ENCODE measurements at regions not wholly inside any gene's neighbourhood (a gene's known extent, or its start where the extent isn't known, plus 50 kb on each side); places are given as distances from the start of the nearest gene placed in this dataset.
"Not testable (repeated sequence)": the region's sequence is repeated elsewhere in the genome, so short reads cannot be mapped to it uniquely, and the experiment has no call there.

GRCh38 chr1:102178480-102178879 lies 181.8 kb upstream of the OLFM3 start:
- in situ Hi-C loops (cut with HindIII; ENCODE audit: low sequenced_read_pairs), result no loop called here

DNA sequence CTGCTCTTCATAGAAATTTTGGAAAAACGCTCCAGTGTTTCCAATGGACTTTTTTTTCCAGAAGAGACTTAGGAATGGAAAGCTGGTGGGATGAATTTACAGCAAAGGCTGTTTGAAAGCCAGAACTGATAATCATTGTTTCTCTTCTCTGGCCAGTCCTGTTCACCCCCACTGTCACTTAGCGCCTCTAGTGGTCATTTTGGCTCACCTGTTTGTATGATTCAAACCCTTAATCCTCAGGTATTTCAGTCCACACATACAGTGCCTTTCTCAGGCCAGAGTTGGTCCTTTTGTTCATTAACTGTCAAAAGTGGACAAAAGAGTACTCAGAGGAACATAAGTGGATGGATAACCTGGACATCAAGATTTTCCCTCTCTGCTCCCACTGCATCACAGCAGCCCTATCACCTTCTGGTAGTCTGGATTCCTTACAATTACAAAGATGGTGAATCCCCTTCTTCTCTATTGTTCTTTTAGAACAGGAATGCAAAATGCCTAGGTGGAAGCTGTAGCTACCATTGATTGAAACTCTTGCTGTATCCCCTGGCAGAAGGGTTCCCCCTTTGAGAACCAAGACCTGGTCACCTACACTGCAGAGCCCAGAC lies 177.6 kb upstream of the OLFM3 start:
- in situ Hi-C loops (cut with HindIII; ENCODE audit: low sequenced_read_pairs), result no loop called here

- in situ Hi-C loops (cut with HindIII; ENCODE audit: low sequenced_read_pairs), result no loop called here
These were observed 175.5 kb upstream of the OLFM3 start for GRCh38 chr1:102172200-102172599.

DNA sequence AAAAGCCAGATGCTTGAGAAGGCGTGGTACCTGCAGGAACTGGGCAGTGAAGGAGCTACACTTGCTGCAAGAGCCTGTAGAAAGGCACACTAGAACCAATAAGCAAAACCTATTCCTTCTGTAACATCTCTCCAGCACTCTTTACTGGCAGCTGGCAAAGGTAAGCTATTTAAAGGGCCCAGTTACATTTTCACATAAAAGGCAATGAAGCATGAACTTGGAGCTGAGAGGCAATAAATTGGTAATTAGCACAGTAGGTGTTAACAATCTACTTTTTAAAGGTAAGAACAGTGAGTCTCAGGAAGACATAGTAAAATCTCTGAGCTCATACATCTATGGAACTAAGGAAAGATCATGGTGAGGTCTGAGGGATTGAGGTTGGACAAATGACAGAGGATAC lies 167.1 kb upstream of the OLFM3 start:
- in situ Hi-C loops (cut with HindIII; ENCODE audit: low sequenced_read_pairs), result no loop called here

DNA sequence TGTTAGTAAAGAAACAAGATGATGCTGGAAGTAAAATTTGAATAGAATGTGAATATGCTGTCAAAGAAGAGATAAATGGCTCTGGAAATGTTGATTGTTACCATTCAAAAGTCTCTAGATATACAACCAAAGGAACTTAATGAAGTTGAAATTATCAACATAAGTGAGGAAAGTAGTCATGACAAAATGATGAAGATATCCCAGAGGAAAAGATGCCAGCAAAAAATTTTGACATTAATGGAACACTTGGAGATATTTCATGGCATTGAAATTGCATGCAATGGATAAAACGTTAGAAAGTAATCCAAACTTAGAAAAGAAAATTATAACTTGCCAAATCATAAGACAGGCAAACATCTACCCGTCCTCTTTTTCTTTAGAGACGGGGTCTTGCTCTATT lies 154.5 kb upstream of the OLFM3 start:
- in situ Hi-C loops (cut with HindIII; ENCODE audit: low sequenced_read_pairs), result no loop called here

DNA sequence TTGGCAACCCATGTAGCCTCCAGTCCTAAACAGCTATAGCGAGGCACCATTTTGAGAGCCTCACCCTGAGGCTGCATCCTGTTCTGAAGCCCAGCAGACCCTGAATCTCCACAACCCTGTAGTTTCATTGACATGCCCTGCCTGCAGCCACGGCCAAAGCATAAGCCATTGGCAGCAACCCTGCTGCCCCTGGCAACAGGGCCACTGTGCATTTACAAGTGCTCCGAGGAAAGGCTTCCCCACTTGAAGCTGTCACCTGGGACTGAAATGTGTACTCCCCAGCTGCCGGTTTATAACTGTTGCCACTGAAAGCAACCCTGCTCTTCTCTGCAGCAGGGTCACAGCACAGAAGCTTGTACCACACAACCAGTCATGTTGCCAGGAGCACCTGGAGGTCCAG lies 124.2 kb upstream of the OLFM3 start:
- in situ Hi-C loops (cut with HindIII; ENCODE audit: low sequenced_read_pairs), result no loop called here

DNA sequence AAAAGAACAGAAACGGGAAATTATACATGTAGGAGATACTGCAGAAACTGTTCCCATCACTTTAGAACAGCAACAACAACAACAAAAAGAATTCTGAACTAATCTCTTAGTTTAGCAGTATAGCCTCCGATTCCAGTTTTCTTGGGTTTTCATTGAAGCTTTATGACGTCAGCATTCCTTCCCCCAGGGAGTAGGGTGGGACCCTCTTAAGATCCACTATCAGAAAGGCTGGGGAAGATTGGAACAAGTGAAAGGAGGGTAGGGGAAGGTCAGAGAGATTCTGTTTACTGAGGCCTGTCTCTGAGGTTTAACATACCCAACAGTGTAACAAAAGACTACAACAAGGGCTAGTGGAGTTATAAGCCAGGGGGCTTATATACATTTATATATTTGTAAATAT lies 121.4 kb upstream of the OLFM3 start:
- in situ Hi-C loops (cut with HindIII; ENCODE audit: low sequenced_read_pairs), result loop anchor here (5.0 kb wide), 1 partner anchor 49 kb away; no protein-coding TSS in a partner anchor

DNA sequence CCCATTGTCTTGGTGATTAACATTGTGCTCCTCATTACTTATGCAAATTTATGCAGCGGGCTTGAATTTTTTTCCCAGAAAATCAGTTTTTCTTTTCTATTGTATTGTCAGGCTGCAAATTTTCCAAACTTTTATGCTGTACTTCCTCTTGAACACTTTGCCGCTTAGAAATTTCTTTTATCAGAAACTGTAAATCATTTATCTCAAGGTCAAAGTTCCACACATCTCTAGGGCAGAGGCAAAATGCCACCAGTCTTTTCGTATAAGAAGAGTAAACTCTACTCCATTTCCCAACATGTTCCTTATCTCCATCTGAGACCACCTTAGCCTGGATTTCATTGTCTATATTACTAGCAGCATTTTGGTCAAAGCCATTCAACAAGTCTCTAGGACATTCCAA lies 113.9 kb upstream of the OLFM3 start:
- in situ Hi-C loops (cut with HindIII; ENCODE audit: low sequenced_read_pairs), result no loop called here

GRCh38 chr1:102109493-102109892 lies 112.8 kb upstream of the OLFM3 start:
- in situ Hi-C loops (cut with HindIII; ENCODE audit: low sequenced_read_pairs), result not testable (repeated sequence)

GRCh38 chr1:102107441-102107840 lies 110.7 kb upstream of the OLFM3 start:
- in situ Hi-C loops (cut with HindIII; ENCODE audit: low sequenced_read_pairs), result no loop called here

- in situ Hi-C loops (cut with HindIII; ENCODE audit: low sequenced_read_pairs), result no loop called here
These were observed 109.3 kb upstream of the OLFM3 start for GRCh38 chr1:102105931-102106550.

DNA sequence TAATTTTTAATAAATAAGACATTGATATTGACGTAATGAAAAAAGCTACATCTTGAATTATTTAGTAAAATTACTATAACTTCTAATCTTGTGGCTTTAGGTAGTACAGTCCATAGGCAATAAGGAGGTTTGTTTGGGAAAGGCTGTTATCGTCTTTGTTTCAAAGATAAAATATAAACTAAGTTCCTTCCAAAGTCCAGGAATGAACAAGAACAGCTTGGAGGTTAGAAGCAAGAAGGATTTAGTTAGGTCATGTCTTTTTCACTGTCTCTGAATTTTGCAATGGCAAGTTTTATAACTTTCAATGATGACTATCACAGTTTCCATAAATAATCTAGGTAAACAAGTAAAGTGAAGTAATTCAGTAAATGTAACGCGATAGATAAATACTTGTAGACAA lies 106.9 kb upstream of the OLFM3 start:
- in situ Hi-C loops (cut with HindIII; ENCODE audit: low sequenced_read_pairs), result loop anchor here (5.0 kb wide), 2 partner anchors 61 to 106 kb away; partner anchors contain the start of gene OLFM3

GRCh38 chr1:102102276-102102780 lies 105.6 kb upstream of the OLFM3 start:
- in situ Hi-C loops (cut with HindIII; ENCODE audit: low sequenced_read_pairs), result loop anchor here (5.0 kb wide), 2 partner anchors 60 to 105 kb away; partner anchors contain the start of gene OLFM3

DNA sequence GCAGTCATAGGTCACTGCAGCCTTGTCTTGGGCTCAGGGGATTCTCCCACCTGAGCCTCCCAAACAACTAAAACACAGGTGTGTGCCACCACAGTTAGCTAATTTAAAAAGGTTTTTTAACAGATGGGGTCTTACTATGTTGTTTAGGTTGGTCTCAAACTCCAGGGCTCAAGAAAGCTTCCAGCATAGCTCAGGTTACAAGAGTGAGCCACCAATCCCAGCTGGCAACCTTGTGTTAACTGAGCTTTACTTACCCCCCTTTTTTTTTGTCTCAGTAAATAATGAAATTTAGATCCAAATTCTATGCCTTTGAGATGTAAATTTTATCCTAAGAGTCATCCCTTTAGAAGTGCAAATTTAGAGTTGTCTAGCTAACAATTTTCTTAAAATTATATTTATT lies 103.9 kb upstream of the OLFM3 start:
- in situ Hi-C loops (cut with HindIII; ENCODE audit: low sequenced_read_pairs), result loop anchor here (5.0 kb wide), 2 partner anchors 58 to 103 kb away; partner anchors contain the start of gene OLFM3

- in situ Hi-C loops (cut with HindIII; ENCODE audit: low sequenced_read_pairs), result loop anchor here (5.0 kb wide), 2 partner anchors 58 to 103 kb away; partner anchors contain the start of gene OLFM3
These were observed 103.2 kb upstream of the OLFM3 start for GRCh38 chr1:102099916-102100315.

DNA sequence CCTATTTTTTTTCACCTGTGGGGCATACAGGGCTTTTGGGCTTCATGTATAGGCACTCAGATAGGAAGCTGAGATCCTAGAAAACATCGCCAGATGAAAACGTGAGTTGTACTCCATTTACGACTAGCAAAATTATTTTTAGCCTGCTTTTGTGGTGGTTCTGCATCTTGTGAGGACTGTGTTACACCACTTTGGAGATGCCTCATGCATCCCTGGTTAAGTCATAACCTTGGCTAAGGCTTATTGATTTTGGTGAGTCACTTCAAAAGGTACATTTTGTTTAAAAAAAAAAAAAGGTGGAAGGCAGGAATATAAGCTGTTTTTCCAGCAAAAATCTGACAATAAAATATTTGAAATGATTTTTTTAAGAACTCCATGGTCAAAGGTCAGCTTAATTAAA lies 101.8 kb upstream of the OLFM3 start:
- in situ Hi-C loops (cut with HindIII; ENCODE audit: low sequenced_read_pairs), result no loop called here

DNA sequence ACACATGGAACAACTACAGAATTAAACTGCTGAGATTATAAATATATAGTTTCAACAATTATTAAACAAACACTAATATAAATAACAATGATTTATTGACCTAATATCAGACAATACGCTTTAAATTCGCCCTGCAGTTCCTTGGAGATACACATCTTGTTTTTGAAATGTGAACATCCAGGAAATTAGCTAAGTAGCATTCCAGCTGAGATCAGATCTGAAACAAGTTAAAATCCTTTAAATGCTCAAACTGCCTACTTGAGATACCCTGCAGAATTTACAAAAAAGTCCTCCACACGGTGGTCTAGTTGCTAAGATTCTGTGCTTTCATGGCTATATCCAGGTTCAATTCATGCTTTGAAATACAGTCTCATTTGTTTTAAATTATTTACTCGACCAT lies 101.4 kb upstream of the OLFM3 start:
- in situ Hi-C loops (cut with HindIII; ENCODE audit: low sequenced_read_pairs), result no loop called here

DNA sequence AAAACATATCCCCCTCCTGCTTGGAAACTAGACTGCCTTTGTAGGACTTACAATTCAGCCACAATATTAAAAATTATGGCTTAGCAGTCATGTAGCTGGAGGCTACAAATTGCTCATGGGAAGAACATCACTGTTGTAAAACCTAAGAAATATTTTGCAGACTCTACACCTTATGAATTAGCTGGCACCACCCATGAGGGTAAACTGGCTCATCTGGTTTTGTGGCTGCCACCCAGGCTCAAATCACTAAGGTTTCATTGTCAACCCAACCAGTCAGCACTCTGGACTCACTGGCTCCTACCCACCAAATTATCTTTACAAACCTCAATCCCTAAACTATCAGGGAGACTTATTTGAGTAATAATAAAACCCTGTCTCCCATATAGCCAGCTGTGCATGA lies 100.7 kb upstream of the OLFM3 start:
- in situ Hi-C loops (cut with HindIII; ENCODE audit: low sequenced_read_pairs), result no loop called here

DNA sequence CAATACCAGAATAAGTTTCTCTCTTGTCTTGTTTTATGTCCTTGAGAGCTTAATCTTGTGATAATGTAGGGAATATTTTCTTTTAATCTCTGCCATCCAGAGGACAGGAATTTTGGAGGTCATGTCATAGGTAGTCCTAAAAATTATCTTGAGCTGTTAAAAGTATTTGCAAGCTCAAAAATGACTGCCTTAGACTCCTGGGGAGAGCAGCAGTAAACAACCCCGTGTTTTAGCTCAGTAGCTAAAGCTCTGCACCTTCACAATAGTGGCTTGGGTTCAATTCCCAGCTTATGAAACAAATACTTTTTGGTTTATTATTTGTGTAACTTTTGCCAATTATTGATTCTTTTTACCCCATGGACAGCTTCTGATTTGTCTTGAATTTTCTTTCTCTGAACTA lies 99.4 kb upstream of the OLFM3 start:
- in situ Hi-C loops (cut with HindIII; ENCODE audit: low sequenced_read_pairs), result no loop called here

- in situ Hi-C loops (cut with HindIII; ENCODE audit: low sequenced_read_pairs), result no loop called here
These were observed 93.1 kb upstream of the OLFM3 start for GRCh38 chr1:102089791-102090190.

DNA sequence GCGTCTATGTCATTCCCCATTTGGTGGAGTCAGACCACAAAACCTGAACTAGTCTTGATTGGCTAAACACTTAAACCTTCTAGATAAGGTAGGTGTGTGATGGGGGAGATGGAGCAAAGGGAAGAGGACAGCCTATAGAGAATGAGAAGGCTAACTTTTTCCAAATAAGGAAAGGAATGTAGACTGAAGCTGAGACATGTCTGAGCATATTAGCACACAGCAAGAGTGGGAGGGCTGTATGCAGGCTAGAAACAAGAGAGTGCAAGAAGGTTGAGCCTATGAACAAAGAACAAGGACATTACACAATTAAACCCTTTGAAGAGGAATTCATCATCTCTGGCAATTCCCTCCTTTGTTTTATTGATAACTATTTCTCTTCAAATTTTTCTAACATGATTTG lies 89.2 kb upstream of the OLFM3 start:
- in situ Hi-C loops (cut with HindIII; ENCODE audit: low sequenced_read_pairs), result no loop called here

GRCh38 chr1:102084771-102085535 lies 88.2 kb upstream of the OLFM3 start:
- in situ Hi-C loops (cut with HindIII; ENCODE audit: low sequenced_read_pairs), result no loop called here

Data from endothelial cell of hepatic sinusoid (primary cell).